Trophoblast cell (in vitro differentiated cells and primary cell): ENCODE measurements at regions not wholly inside any gene's neighbourhood (a gene's known extent, or its start where the extent isn't known, plus 50 kb on each side); places are given as distances from the start of the nearest gene placed in this dataset.

ENCODE experiments used
- DNase-seq, 2 donors: peaks; one replicate each; pipeline ENCODE4 v3.0.0-alpha.2; 2016
- H2AFZ ChIP-seq: 2 replicates; pipeline ENCODE4 v1.6.1; 2013; ENCODE audit warnings: low read length, moderate library complexity, mild to moderate bottlenecking; ENCODE audit not compliant: insufficient read depth, poor library complexity
- H2AK5ac ChIP-seq: 2 replicates; pipeline ENCODE4 v1.6.1; 2013; ENCODE audit warnings: mild to moderate bottlenecking, low read length
- H2BK120ac ChIP-seq: 2 replicates; pipeline ENCODE4 v1.6.1; 2013; ENCODE audit warnings: low read length, mild to moderate bottlenecking, moderate library complexity; ENCODE audit not compliant: insufficient read depth, poor library complexity
- H2BK12ac ChIP-seq: 2 replicates; pipeline ENCODE4 v1.6.1; 2013; ENCODE audit warnings: mild to moderate bottlenecking, low read length, moderate library complexity
- H2BK5ac ChIP-seq: 2 replicates; pipeline ENCODE4 v1.6.1; 2013; ENCODE audit warnings: low read length, low read depth, moderate library complexity, mild to moderate bottlenecking; ENCODE audit not compliant: poor library complexity
- H3K14ac ChIP-seq: 2 replicates; pipeline ENCODE4 v1.6.1; 2013; ENCODE audit warnings: mild to moderate bottlenecking, low read length
- H3K18ac ChIP-seq: 2 replicates; pipeline ENCODE4 v1.6.1; 2013; ENCODE audit warnings: mild to moderate bottlenecking, low read length
- H3K23ac ChIP-seq: 2 replicates; pipeline ENCODE4 v1.6.1; 2013; ENCODE audit warnings: low read length
- H3K27ac ChIP-seq: 2 replicates; pipeline ENCODE4 v1.5.1; 2013; ENCODE audit warnings: low read depth, mild to moderate bottlenecking, inconsistent platforms, low read length, moderate library complexity
- H3K27me3 ChIP-seq: 2 replicates; pipeline ENCODE4 v1.6.1; 2013; ENCODE audit warnings: inconsistent platforms, mild to moderate bottlenecking, low read length, moderate library complexity; ENCODE audit not compliant: insufficient read depth
- H3K36me3 ChIP-seq, 2 experiments: 1 replicate in 1 of 2; 2 replicates in 1 of 2; pipeline ENCODE4 v1.6.1; 2013; ENCODE audit warnings: low read length in 2 of 2, mild to moderate bottlenecking in 2 of 2, moderate library complexity in 1 of 2; ENCODE audit not compliant: insufficient read depth in 2 of 2, control insufficient read depth in 1 of 2
- H3K4ac ChIP-seq: 2 replicates; pipeline ENCODE4 v1.6.1; 2013; ENCODE audit warnings: low read depth, mild to moderate bottlenecking, low read length, moderate library complexity
- H3K4me1 ChIP-seq, 2 experiments: 1 replicate in 1 of 2; 2 replicates in 1 of 2; pipeline ENCODE4 v1.6.1; 2013; ENCODE audit warnings: low read length in 2 of 2, mild to moderate bottlenecking in 2 of 2, moderate library complexity in 1 of 2; ENCODE audit not compliant: insufficient read depth in 2 of 2, control insufficient read depth in 1 of 2
- H3K4me2 ChIP-seq: 2 replicates; pipeline ENCODE4 v1.6.1; 2013; ENCODE audit warnings: inconsistent platforms, mild to moderate bottlenecking, low read length, moderate library complexity
- H3K4me3 ChIP-seq: 2 replicates; pipeline ENCODE4 v1.5.1; 2013; ENCODE audit warnings: mild to moderate bottlenecking, low read depth, low read length, inconsistent platforms
- H3K79me1 ChIP-seq: one replicate; pipeline ENCODE4 v1.6.1; 2013; ENCODE audit warnings: low read length
- H3K79me2 ChIP-seq: 2 replicates; pipeline ENCODE4 v1.6.1; 2013; ENCODE audit warnings: low read length, mild to moderate bottlenecking; ENCODE audit not compliant: control insufficient read depth, insufficient read depth, poor library complexity
- H3K9ac ChIP-seq: 2 replicates; pipeline ENCODE4 v1.6.1; 2013; ENCODE audit warnings: mild to moderate bottlenecking, low read length
- H3K9me3 ChIP-seq: 2 replicates; pipeline ENCODE4 v1.6.1; 2013; ENCODE audit warnings: low read depth, mild to moderate bottlenecking, control low read depth, inconsistent platforms, low read length; ENCODE audit not compliant: insufficient read depth
- H4K12ac ChIP-seq: 2 replicates; pipeline ENCODE4 v1.6.1; 2013; ENCODE audit warnings: low read depth, mild to moderate bottlenecking, low read length, moderate library complexity
- H4K8ac ChIP-seq: 2 replicates; pipeline ENCODE4 v1.6.1; 2013; ENCODE audit warnings: low read depth, mild to moderate bottlenecking, low read length, moderate library complexity
- H4K91ac ChIP-seq: one replicate; pipeline ENCODE4 v1.6.1; 2013; ENCODE audit warnings: low read depth, mild to moderate bottlenecking, low read length, moderate library complexity
- WGBS: extraction: QIAGEN DNeasy Blood & Tissue Kit; methylation state at CpG from one replicate; pipeline ENCODE4 v1.1.7; 2013; ENCODE audit warnings: missing lambda C conversion rate; ENCODE audit not compliant: insufficient read length, insufficient coverage; ENCODE audit errors: extremely low coverage; 5-methylcytosine and 5-hydroxymethylcytosine counted together

GRCh38 chr3:27632431-27633223, 89.5 kb downstream of the EOMES start:
- Histone ChIP-seq H4K8ac (no peak overlapping the region), H3K18ac (no peak overlapping the region), H3K79me1 (no peaks in the 10 kb centered on the region), H3K4ac (no peak overlapping the region), H3K14ac (no peak overlapping the region), H4K12ac (no peak overlapping the region), H3K4me1 (no peaks in the 10 kb centered on the region), H3K27ac (no peak overlapping the region), H4K91ac (no peak overlapping the region), H2AFZ (no peak overlapping the region), H3K23ac (no peak overlapping the region), H3K4me2 (peak overlapping the region; percentile 51), H3K36me3 (no peaks in the 10 kb centered on the region), H3K27me3 (no peaks in the 10 kb centered on the region), H3K4me3 (peak overlapping the region; percentile 1), H3K9me3 (no peaks in the 10 kb centered on the region), H3K9ac (no peak overlapping the region), H2AK5ac (no peak overlapping the region), H3K79me2 (no peaks in the 10 kb centered on the region), H2BK12ac (no peak overlapping the region), H2BK120ac (no peak overlapping the region), H2BK5ac (no peak overlapping the region)
- DNase-seq: peak; percentile 70 to 81
- no CpG with 5 or more reads among the region's 66 CpGs for WGBS

DNA sequence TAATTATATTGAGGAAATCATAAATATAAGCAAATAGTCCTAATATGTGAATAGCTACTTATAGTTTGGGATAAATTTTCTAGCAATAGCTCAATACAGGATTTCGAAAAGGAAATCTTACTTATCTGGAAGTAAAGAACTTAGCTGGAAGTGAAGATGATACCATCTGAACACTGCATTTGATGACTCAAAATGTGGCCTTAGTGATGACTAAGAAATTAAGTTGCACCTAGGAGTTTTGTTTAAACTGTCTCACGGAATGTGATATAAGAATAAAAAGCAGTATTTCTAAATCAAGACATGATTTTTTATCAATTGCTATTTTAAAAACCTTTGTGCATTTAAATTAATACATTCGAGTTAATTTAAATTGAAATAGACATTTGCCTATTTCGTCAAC, 91.2 kb downstream of the EOMES start:
- peak in 1 of 2 donors; percentile 49 for DNase-seq
- H3K4me1 ChIP-seq: no peaks in the 10 kb centered on the region
- no peaks in the 10 kb centered on the region for H3K36me3 ChIP-seq
- H3K27me3 ChIP-seq: no peaks in the 10 kb centered on the region
- H3K4me2 ChIP-seq: no peak overlapping the region
- no peak overlapping the region for H3K4me3 ChIP-seq
- H3K79me2 ChIP-seq: no peaks in the 10 kb centered on the region
- H2BK120ac ChIP-seq: no peak overlapping the region
- no peak overlapping the region for H3K9ac ChIP-seq
- no peak overlapping the region for H2BK5ac ChIP-seq
- no peak overlapping the region for H4K12ac ChIP-seq
- H3K79me1 ChIP-seq: no peaks in the 10 kb centered on the region
- no peak overlapping the region for H3K27ac ChIP-seq
- H3K18ac ChIP-seq: no peak overlapping the region
- H3K4ac ChIP-seq: no peak overlapping the region
- no CpG with 5 or more reads among the region's 4 CpGs for WGBS
- no peak overlapping the region for H2AK5ac ChIP-seq
- no peak overlapping the region for H3K23ac ChIP-seq
- H3K14ac ChIP-seq: no peak overlapping the region
- no peak overlapping the region for H4K8ac ChIP-seq
- H2AFZ ChIP-seq: no peak overlapping the region
- no peak overlapping the region for H4K91ac ChIP-seq
- no peaks in the 10 kb centered on the region for H3K9me3 ChIP-seq
- no peak overlapping the region for H2BK12ac ChIP-seq

- Histone ChIP-seq H3K9ac (no peak overlapping the region), H3K36me3 (no peaks in the 10 kb centered on the region), H3K4me3 (no peak overlapping the region), H3K27me3 (no peaks in the 10 kb centered on the region), H3K4ac (no peak overlapping the region), H3K27ac (no peak overlapping the region), H3K9me3 (no peaks in the 10 kb centered on the region), H3K23ac (no peak overlapping the region), H2AFZ (no peak overlapping the region), H3K79me2 (no peaks in the 10 kb centered on the region), H4K12ac (no peak overlapping the region), H2BK12ac (no peak overlapping the region), H3K4me2 (no peak overlapping the region), H4K8ac (no peak overlapping the region), H2BK5ac (no peak overlapping the region), H3K14ac (no peak overlapping the region), H3K18ac (no peak overlapping the region), H2BK120ac (no peak overlapping the region), H2AK5ac (no peak overlapping the region), H3K79me1 (no peaks in the 10 kb centered on the region), H4K91ac (no peak overlapping the region), H3K4me1 (no peaks in the 10 kb centered on the region)
- DNase-seq: no peak
- no CpG with 5 or more reads among the region's 2 CpGs for WGBS
Observed at GRCh38 chr3:27629366-27629765, 92.8 kb downstream of the EOMES start.

DNA sequence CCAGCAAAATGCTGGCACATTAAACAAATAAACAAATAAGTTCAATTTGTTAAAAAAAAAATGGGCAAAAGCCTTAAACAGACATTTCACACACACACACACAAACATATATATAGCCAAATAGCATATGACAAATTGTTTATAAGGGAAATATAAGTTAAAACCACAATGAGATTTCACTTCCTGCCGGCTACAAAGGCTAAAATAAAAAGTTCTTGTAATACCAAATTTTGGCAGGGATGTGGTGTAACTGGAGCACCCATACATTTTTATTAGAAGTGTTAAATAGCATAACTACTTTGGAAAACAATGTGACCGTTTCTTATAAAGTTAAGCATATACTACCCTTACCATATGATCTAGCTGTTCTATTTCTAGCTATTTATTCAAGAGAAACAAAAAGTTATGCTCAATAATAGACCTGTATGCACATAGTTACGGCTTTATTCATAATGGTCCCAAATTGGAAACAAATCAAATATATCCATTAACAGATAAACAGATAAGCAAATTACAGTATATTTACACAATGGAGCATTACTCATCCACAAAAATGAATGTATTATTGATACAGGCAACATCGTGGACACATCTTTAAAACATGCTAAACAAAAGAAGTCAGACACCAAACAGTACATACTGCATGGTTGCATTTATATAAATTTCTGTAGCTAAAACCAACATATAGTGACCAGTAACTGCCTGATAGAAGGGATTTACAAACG, 93.9 kb downstream of the EOMES start:
- whole genome bisulfite sequencing: no CpG with 5 or more reads among the region's 5 CpGs
- Histone ChIP-seq H2BK12ac (no peak overlapping the region), H4K91ac (no peak overlapping the region), H3K36me3 (no peaks in the 10 kb centered on the region), H2AK5ac (no peak overlapping the region), H3K4me3 (no peak overlapping the region), H2AFZ (no peak overlapping the region), H4K8ac (no peak overlapping the region), H3K9me3 (no peaks in the 10 kb centered on the region), H3K79me1 (no peaks in the 10 kb centered on the region), H3K27ac (no peak overlapping the region), H3K23ac (no peak overlapping the region), H3K79me2 (no peaks in the 10 kb centered on the region), H3K18ac (no peak overlapping the region), H3K4me1 (no peaks in the 10 kb centered on the region), H2BK5ac (no peak overlapping the region), H3K14ac (no peak overlapping the region), H3K9ac (no peak overlapping the region), H3K27me3 (no peaks in the 10 kb centered on the region), H2BK120ac (no peak overlapping the region), H4K12ac (no peak overlapping the region), H3K4me2 (no peak overlapping the region), H3K4ac (no peak overlapping the region)
- DNase-seq: no peak
